22Rv1 (cell line): ENCODE measurements at regions not wholly inside any gene's neighbourhood (a gene's known extent, or its start where the extent isn't known, plus 50 kb on each side); places are given as distances from the start of the nearest gene placed in this dataset.

Experiments
- H3K27ac ChIP-seq: fragments of 450-650 bp; 2 replicates; pipeline ENCODE4 v1.5.1; 2017
- CTCF ChIP-seq: fragments of 450-650 bp; IDR thresholded peaks from 2 replicates; pipeline ENCODE4 v1.5.1; 2017; ENCODE audit warnings: mild to moderate bottlenecking
- ZFX ChIP-seq: fragments of 450-650 bp; IDR thresholded peaks from 2 replicates; pipeline ENCODE4 v1.6.1; 2017; ENCODE audit warnings: antibody characterized with exemption, borderline replicate concordance

DNA sequence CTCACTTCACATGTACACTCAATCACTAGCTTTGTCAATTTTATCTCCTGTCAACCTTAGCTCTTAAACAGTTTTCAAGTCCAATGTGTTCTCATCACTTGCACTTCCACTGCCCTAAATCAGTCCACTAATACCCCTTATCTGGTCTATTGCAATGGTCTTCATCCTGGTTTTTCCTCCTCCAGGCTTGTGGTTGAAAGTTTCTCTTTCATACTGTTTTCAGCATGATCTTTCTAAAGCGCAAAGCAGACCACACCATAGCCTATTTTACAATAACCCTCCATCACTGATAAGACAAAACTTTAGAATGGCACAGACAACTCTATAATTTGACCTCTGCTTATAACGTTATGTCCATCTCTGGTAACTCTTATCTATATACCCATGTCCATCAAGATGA, 62.0 kb upstream of the DDHD1 start:
- no peak overlapping the region for H3K27ac ChIP-seq
- TF ChIP-seq ZFX, result no peak
- no peak for TF ChIP-seq CTCF

- no peak overlapping the region for H3K27ac ChIP-seq
- no peak for TF ChIP-seq ZFX
- TF ChIP-seq CTCF, result no peak
Observed at GRCh38 chr14:53214384-53214783, 61.3 kb upstream of the DDHD1 start.

- TF ChIP-seq CTCF (no peak), ZFX (no peak)
- H3K27ac ChIP-seq, result no peak overlapping the region
Observed at GRCh38 chr14:53213761-53214160, 60.6 kb upstream of the DDHD1 start.

- no peak overlapping the region for H3K27ac ChIP-seq
- TF ChIP-seq CTCF (no peak), ZFX (no peak)
Observed at GRCh38 chr14:53209370-53209769, 56.2 kb upstream of the DDHD1 start.
